Trophoblast cell (in vitro differentiated cells and primary cell): ENCODE measurements at regions not wholly inside any gene's neighbourhood (a gene's known extent, or its start where the extent isn't known, plus 50 kb on each side); places are given as distances from the start of the nearest gene placed in this dataset.

Source experiments
- DNase-seq, 2 donors: peaks; one replicate each; pipeline ENCODE4 v3.0.0-alpha.2; 2016
- H2AFZ ChIP-seq: 2 replicates; pipeline ENCODE4 v1.6.1; 2013; ENCODE audit warnings: low read length, moderate library complexity, mild to moderate bottlenecking; ENCODE audit not compliant: insufficient read depth, poor library complexity
- H2AK5ac ChIP-seq: 2 replicates; pipeline ENCODE4 v1.6.1; 2013; ENCODE audit warnings: mild to moderate bottlenecking, low read length
- H2BK120ac ChIP-seq: 2 replicates; pipeline ENCODE4 v1.6.1; 2013; ENCODE audit warnings: low read length, mild to moderate bottlenecking, moderate library complexity; ENCODE audit not compliant: insufficient read depth, poor library complexity
- H2BK12ac ChIP-seq: 2 replicates; pipeline ENCODE4 v1.6.1; 2013; ENCODE audit warnings: mild to moderate bottlenecking, low read length, moderate library complexity
- H2BK5ac ChIP-seq: 2 replicates; pipeline ENCODE4 v1.6.1; 2013; ENCODE audit warnings: low read length, low read depth, moderate library complexity, mild to moderate bottlenecking; ENCODE audit not compliant: poor library complexity
- H3K14ac ChIP-seq: 2 replicates; pipeline ENCODE4 v1.6.1; 2013; ENCODE audit warnings: mild to moderate bottlenecking, low read length
- H3K18ac ChIP-seq: 2 replicates; pipeline ENCODE4 v1.6.1; 2013; ENCODE audit warnings: mild to moderate bottlenecking, low read length
- H3K23ac ChIP-seq: 2 replicates; pipeline ENCODE4 v1.6.1; 2013; ENCODE audit warnings: low read length
- H3K27ac ChIP-seq: 2 replicates; pipeline ENCODE4 v1.5.1; 2013; ENCODE audit warnings: low read depth, mild to moderate bottlenecking, inconsistent platforms, low read length, moderate library complexity
- H3K27me3 ChIP-seq: 2 replicates; pipeline ENCODE4 v1.6.1; 2013; ENCODE audit warnings: inconsistent platforms, mild to moderate bottlenecking, low read length, moderate library complexity; ENCODE audit not compliant: insufficient read depth
- H3K36me3 ChIP-seq, 2 experiments: 1 replicate in 1 of 2; 2 replicates in 1 of 2; pipeline ENCODE4 v1.6.1; 2013; ENCODE audit warnings: low read length in 2 of 2, mild to moderate bottlenecking in 2 of 2, moderate library complexity in 1 of 2; ENCODE audit not compliant: insufficient read depth in 2 of 2, control insufficient read depth in 1 of 2
- H3K4ac ChIP-seq: 2 replicates; pipeline ENCODE4 v1.6.1; 2013; ENCODE audit warnings: low read depth, mild to moderate bottlenecking, low read length, moderate library complexity
- H3K4me1 ChIP-seq, 2 experiments: 1 replicate in 1 of 2; 2 replicates in 1 of 2; pipeline ENCODE4 v1.6.1; 2013; ENCODE audit warnings: low read length in 2 of 2, mild to moderate bottlenecking in 2 of 2, moderate library complexity in 1 of 2; ENCODE audit not compliant: insufficient read depth in 2 of 2, control insufficient read depth in 1 of 2
- H3K4me2 ChIP-seq: 2 replicates; pipeline ENCODE4 v1.6.1; 2013; ENCODE audit warnings: inconsistent platforms, mild to moderate bottlenecking, low read length, moderate library complexity
- H3K4me3 ChIP-seq: 2 replicates; pipeline ENCODE4 v1.5.1; 2013; ENCODE audit warnings: mild to moderate bottlenecking, low read depth, low read length, inconsistent platforms
- H3K79me1 ChIP-seq: one replicate; pipeline ENCODE4 v1.6.1; 2013; ENCODE audit warnings: low read length
- H3K79me2 ChIP-seq: 2 replicates; pipeline ENCODE4 v1.6.1; 2013; ENCODE audit warnings: low read length, mild to moderate bottlenecking; ENCODE audit not compliant: control insufficient read depth, insufficient read depth, poor library complexity
- H3K9ac ChIP-seq: 2 replicates; pipeline ENCODE4 v1.6.1; 2013; ENCODE audit warnings: mild to moderate bottlenecking, low read length
- H3K9me3 ChIP-seq: 2 replicates; pipeline ENCODE4 v1.6.1; 2013; ENCODE audit warnings: low read depth, mild to moderate bottlenecking, control low read depth, inconsistent platforms, low read length; ENCODE audit not compliant: insufficient read depth
- H4K12ac ChIP-seq: 2 replicates; pipeline ENCODE4 v1.6.1; 2013; ENCODE audit warnings: low read depth, mild to moderate bottlenecking, low read length, moderate library complexity
- H4K8ac ChIP-seq: 2 replicates; pipeline ENCODE4 v1.6.1; 2013; ENCODE audit warnings: low read depth, mild to moderate bottlenecking, low read length, moderate library complexity
- H4K91ac ChIP-seq: one replicate; pipeline ENCODE4 v1.6.1; 2013; ENCODE audit warnings: low read depth, mild to moderate bottlenecking, low read length, moderate library complexity
- WGBS: extraction: QIAGEN DNeasy Blood & Tissue Kit; methylation state at CpG from one replicate; pipeline ENCODE4 v1.1.7; 2013; ENCODE audit warnings: missing lambda C conversion rate; ENCODE audit not compliant: insufficient read length, insufficient coverage; ENCODE audit errors: extremely low coverage; 5-methylcytosine and 5-hydroxymethylcytosine counted together

DNA sequence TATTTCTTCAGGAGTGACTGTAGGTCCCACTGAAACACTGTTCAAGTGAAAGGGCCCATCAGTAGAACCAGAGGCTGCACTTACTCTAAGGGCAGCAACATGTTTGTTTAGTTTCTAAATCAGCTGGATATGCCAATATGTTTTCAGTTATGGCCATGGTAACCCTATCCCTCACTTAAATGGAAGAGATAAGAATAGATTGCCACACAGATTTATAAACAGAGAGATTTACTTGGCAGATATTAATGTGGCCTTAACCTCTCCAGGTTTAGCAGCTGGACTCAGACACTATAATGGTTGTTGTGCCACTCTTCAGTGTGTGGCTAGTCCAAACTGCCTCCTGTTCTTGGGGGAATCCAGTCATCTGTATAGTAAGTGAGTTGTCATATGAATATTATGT lies 354.1 kb downstream of the TEX13C start:
- H3K79me1 ChIP-seq, result no peaks in the 10 kb centered on the region
- H3K14ac ChIP-seq, result no peak overlapping the region
- no peak overlapping the region for H2BK5ac ChIP-seq
- H2BK12ac ChIP-seq, result no peak overlapping the region
- no peak overlapping the region for H2AK5ac ChIP-seq
- H3K36me3 ChIP-seq, result no peaks in the 10 kb centered on the region
- H3K23ac ChIP-seq, result no peak overlapping the region
- no peak overlapping the region for H3K4me2 ChIP-seq
- H4K12ac ChIP-seq, result no peak overlapping the region
- H3K9ac ChIP-seq, result no peak overlapping the region
- H3K27me3 ChIP-seq, result no peaks in the 10 kb centered on the region
- no peaks in the 10 kb centered on the region for H3K79me2 ChIP-seq
- no peak overlapping the region for H3K4ac ChIP-seq
- no peaks in the 10 kb centered on the region for H3K4me1 ChIP-seq
- no peak overlapping the region for H3K4me3 ChIP-seq
- no peak overlapping the region for H4K91ac ChIP-seq
- H2BK120ac ChIP-seq, result no peak overlapping the region
- no peak for DNase-seq
- no peak overlapping the region for H4K8ac ChIP-seq
- H2AFZ ChIP-seq, result no peak overlapping the region
- H3K27ac ChIP-seq, result no peak overlapping the region
- H3K9me3 ChIP-seq, result no peaks in the 10 kb centered on the region
- H3K18ac ChIP-seq, result no peak overlapping the region

DNA sequence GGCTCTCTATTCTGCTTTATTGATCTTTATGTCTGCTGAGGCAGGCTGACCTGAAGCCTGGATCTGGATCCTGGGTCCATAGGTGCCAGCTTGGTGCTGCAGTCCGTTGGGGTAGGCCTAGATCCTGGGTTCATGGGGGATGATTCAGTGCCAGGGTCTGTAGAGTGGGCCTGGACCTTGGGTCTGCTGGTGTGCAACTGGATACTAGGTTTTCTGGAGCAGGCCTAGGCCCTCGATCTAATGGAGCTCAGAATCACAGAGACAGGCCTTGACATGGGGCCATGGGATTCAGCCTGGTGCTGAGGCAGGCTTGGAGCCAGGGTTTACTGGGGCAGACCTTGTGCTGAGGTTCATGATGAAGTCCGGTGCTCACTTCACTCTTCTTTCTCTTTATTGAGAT lies 358.6 kb downstream of the TEX13C start:
- Histone ChIP-seq H2BK120ac (no peak overlapping the region), H3K9ac (no peak overlapping the region), H3K18ac (no peak overlapping the region), H3K27ac (no peak overlapping the region), H3K23ac (no peak overlapping the region), H3K79me1 (no peaks in the 10 kb centered on the region), H4K8ac (no peak overlapping the region), H2BK5ac (no peak overlapping the region), H2BK12ac (no peak overlapping the region), H3K36me3 (no peaks in the 10 kb centered on the region), H3K4me2 (no peak overlapping the region), H4K12ac (no peak overlapping the region), H2AK5ac (no peak overlapping the region), H3K27me3 (no peaks in the 10 kb centered on the region), H3K14ac (no peak overlapping the region), H2AFZ (no peak overlapping the region), H3K4me1 (no peaks in the 10 kb centered on the region), H4K91ac (no peak overlapping the region), H3K9me3 (no peaks in the 10 kb centered on the region), H3K4ac (no peak overlapping the region), H3K4me3 (no peak overlapping the region), H3K79me2 (no peaks in the 10 kb centered on the region)
- no CpG with 5 or more reads among the region's 3 CpGs for WGBS
- no peak for DNase-seq

DNA sequence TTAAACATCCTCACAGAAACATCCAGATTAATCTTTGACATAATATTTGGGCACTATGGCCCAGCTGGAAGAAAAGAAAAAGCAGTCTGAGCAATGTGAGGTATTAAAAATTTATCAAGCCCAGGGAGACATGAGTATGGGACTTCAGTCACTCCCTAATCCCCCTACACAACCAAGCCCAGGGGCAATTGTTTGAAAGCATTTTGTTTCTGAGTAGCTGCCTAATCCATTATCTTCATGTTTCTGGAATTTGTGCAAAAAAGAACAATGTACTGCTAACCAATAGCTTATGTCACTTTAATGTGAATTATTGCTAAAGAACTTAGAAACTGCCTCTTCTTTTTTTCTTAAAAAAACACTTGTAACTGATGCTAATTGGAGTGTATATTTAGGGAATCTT lies 360.7 kb downstream of the TEX13C start:
- H4K91ac ChIP-seq, result no peak overlapping the region
- no peak overlapping the region for H2BK5ac ChIP-seq
- no peak overlapping the region for H2BK12ac ChIP-seq
- no peak overlapping the region for H3K4ac ChIP-seq
- H3K4me2 ChIP-seq, result no peak overlapping the region
- no peak overlapping the region for H3K4me3 ChIP-seq
- H3K9me3 ChIP-seq, result no peaks in the 10 kb centered on the region
- H4K8ac ChIP-seq, result no peak overlapping the region
- no peak overlapping the region for H3K18ac ChIP-seq
- no peak overlapping the region for H4K12ac ChIP-seq
- H3K27ac ChIP-seq, result no peak overlapping the region
- H2AFZ ChIP-seq, result no peak overlapping the region
- no peaks in the 10 kb centered on the region for H3K27me3 ChIP-seq
- H3K4me1 ChIP-seq, result no peaks in the 10 kb centered on the region
- H3K36me3 ChIP-seq, result no peaks in the 10 kb centered on the region
- no peak for DNase-seq
- no peak overlapping the region for H3K9ac ChIP-seq
- H3K23ac ChIP-seq, result no peak overlapping the region
- H2AK5ac ChIP-seq, result no peak overlapping the region
- H2BK120ac ChIP-seq, result no peak overlapping the region
- no peak overlapping the region for H3K14ac ChIP-seq
- no peaks in the 10 kb centered on the region for H3K79me1 ChIP-seq
- no peaks in the 10 kb centered on the region for H3K79me2 ChIP-seq

DNA sequence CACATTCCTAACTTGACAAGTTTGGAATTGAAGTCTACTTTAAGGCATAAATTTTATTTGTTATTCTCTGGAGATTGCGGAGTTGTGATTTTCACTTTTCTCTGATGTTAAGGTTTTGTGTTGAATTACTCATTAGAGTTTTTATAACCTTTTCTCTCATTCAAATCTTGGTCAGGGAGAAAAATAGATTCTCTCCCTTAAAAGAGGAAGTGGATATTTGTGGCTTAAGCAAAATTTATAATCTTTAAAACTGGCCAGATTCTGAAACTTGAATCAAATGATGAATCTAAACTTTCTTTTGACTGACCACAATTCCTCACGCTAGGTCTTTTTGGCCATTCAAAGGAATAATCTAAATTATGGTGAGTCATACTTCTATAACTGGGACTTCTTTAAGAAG lies 361.4 kb downstream of the TEX13C start:
- DNase-seq, result no peak
- H3K79me2 ChIP-seq, result no peaks in the 10 kb centered on the region
- H2AK5ac ChIP-seq, result no peak overlapping the region
- no peak overlapping the region for H2BK5ac ChIP-seq
- no peak overlapping the region for H3K9ac ChIP-seq
- no peak overlapping the region for H3K4me2 ChIP-seq
- no peaks in the 10 kb centered on the region for H3K79me1 ChIP-seq
- no peaks in the 10 kb centered on the region for H3K9me3 ChIP-seq
- no peak overlapping the region for H4K12ac ChIP-seq
- H3K27ac ChIP-seq, result no peak overlapping the region
- no CpG with 5 or more reads among the region's 2 CpGs for WGBS
- H3K23ac ChIP-seq, result no peak overlapping the region
- H3K4me1 ChIP-seq, result no peaks in the 10 kb centered on the region
- no peak overlapping the region for H2AFZ ChIP-seq
- H3K4me3 ChIP-seq, result no peak overlapping the region
- H2BK120ac ChIP-seq, result no peak overlapping the region
- H2BK12ac ChIP-seq, result no peak overlapping the region
- no peaks in the 10 kb centered on the region for H3K27me3 ChIP-seq
- H4K91ac ChIP-seq, result no peak overlapping the region
- no peaks in the 10 kb centered on the region for H3K36me3 ChIP-seq
- H3K14ac ChIP-seq, result no peak overlapping the region
- no peak overlapping the region for H3K18ac ChIP-seq
- no peak overlapping the region for H4K8ac ChIP-seq
- no peak overlapping the region for H3K4ac ChIP-seq

DNA sequence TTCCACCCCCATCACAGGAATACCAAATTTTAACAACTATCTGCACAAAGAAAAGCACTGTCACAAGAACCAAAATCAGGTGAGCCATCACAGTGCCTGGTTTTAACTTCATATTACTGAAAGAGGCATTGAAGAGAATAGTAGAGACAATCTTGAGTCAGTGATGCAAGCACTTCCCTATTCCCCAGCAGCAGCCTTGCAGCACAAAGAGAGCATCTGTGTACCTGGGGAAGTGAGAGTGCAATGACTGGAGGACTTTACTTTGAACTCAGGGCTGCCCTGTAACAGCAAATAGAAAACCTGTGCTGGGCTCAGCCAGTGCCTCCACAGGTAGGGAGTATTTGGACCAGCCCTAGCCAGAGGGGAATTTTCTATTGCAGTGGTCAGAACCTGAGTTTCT lies 361.8 kb downstream of the TEX13C start:
- no peak overlapping the region for H2BK120ac ChIP-seq
- no peaks in the 10 kb centered on the region for H3K36me3 ChIP-seq
- no peak overlapping the region for H2BK5ac ChIP-seq
- no peak overlapping the region for H3K4me2 ChIP-seq
- no peak overlapping the region for H3K4ac ChIP-seq
- no peaks in the 10 kb centered on the region for H3K79me2 ChIP-seq
- no peak overlapping the region for H4K12ac ChIP-seq
- no peaks in the 10 kb centered on the region for H3K9me3 ChIP-seq
- no peak overlapping the region for H4K8ac ChIP-seq
- no peaks in the 10 kb centered on the region for H3K79me1 ChIP-seq
- H3K14ac ChIP-seq, result no peak overlapping the region
- no peak overlapping the region for H3K4me3 ChIP-seq
- no peak for DNase-seq
- H2AFZ ChIP-seq, result no peak overlapping the region
- H3K18ac ChIP-seq, result no peak overlapping the region
- no peak overlapping the region for H4K91ac ChIP-seq
- H2AK5ac ChIP-seq, result no peak overlapping the region
- no peak overlapping the region for H3K9ac ChIP-seq
- H3K27me3 ChIP-seq, result no peaks in the 10 kb centered on the region
- H3K4me1 ChIP-seq, result no peaks in the 10 kb centered on the region
- no peak overlapping the region for H3K23ac ChIP-seq
- H3K27ac ChIP-seq, result no peak overlapping the region
- H2BK12ac ChIP-seq, result no peak overlapping the region
